OCI-LY7 (cell line): ENCODE measurements at regions not wholly inside any gene's neighbourhood (a gene's known extent, or its start where the extent isn't known, plus 50 kb on each side); places are given as distances from the start of the nearest gene placed in this dataset.

Experiments used
- BruUV-seq: library from RNA; stranded (reverse); fragments of 400-500 nt; replicated peaks from 2 replicates; lab custom pipeline; 2021; lab: Mats Ljungman, UMichigan
- CTCF ChIA-PET: fragments of 300-600 bp; sonication (Branson Sonifier 250); formaldehyde crosslinking; loops from one replicate; lab custom pipeline; 2022; ENCODE audit warnings: antibody characterized with exemption; ENCODE audit not compliant: unreplicated experiment; lab: Charles Lee
- POLR2A ChIA-PET: fragments of 300-600 bp; sonication (Branson Sonifier 250); formaldehyde crosslinking; loops from one replicate; lab custom pipeline; 2022; ENCODE audit warnings: antibody characterized with exemption; lab: Charles Lee
- DNase-seq: peaks from one replicate; pipeline ENCODE4 v3.0.0-alpha.2; 2015; ENCODE audit warnings: low spot score
- H2AFZ ChIP-seq: fragments of 200-600 bp; sonication (generic), shearing (Covaris generic); 2 replicates; pipeline ENCODE4 v1.6.1; 2014; ENCODE audit warnings: mild to moderate bottlenecking, antibody characterized with exemption, low read length, moderate library complexity
- H3K27ac ChIP-seq: fragments of 200-600 bp; sonication (generic); 2 replicates; pipeline ENCODE4 v1.5.1; 2014; ENCODE audit warnings: mixed run types, low read depth, mild to moderate bottlenecking, moderate library complexity, low read length, inconsistent platforms; ENCODE audit not compliant: poor library complexity, severe bottlenecking
- H3K36me3 ChIP-seq: fragments of 200-600 bp; sonication (generic); 2 replicates; pipeline ENCODE4 v1.6.1; 2014; ENCODE audit warnings: mild to moderate bottlenecking, antibody characterized with exemption, low read length, moderate library complexity, mixed read lengths; ENCODE audit not compliant: insufficient read depth
- H3K4me1 ChIP-seq: fragments of 200-600 bp; sonication (generic); 2 replicates; pipeline ENCODE4 v1.5.1; 2014; ENCODE audit warnings: mild to moderate bottlenecking, low read length; ENCODE audit not compliant: insufficient read depth, poor library complexity, severe bottlenecking
- H3K4me2 ChIP-seq: fragments of 200-600 bp; sonication (generic); 2 replicates; pipeline ENCODE4 v1.6.1; 2014; ENCODE audit warnings: mild to moderate bottlenecking, low read length
- H3K4me3 ChIP-seq: fragments of 200-600 bp; sonication (generic); 2 replicates; pipeline ENCODE4 v1.5.1; 2014; ENCODE audit warnings: mild to moderate bottlenecking, low read depth, low read length; ENCODE audit not compliant: poor library complexity, severe bottlenecking
- H3K79me2 ChIP-seq: fragments of 200-600 bp; sonication (generic); 2 replicates; pipeline ENCODE4 v1.6.1; 2016; ENCODE audit warnings: low read depth, mild to moderate bottlenecking, low read length, moderate library complexity, mixed read lengths; ENCODE audit not compliant: insufficient read depth
- H3K9me2 ChIP-seq: fragments of 200-600 bp; sonication (generic); 2 replicates; pipeline ENCODE4 v1.6.1; 2016; ENCODE audit warnings: mild to moderate bottlenecking, low read length, mixed read lengths; ENCODE audit not compliant: insufficient read depth
- H3K9me3 ChIP-seq: fragments of 200-600 bp; sonication (generic); 2 replicates; pipeline ENCODE4 v1.6.1; 2014; ENCODE audit warnings: mild to moderate bottlenecking, mixed run types, low read length, mixed read lengths
- H4K20me1 ChIP-seq: fragments of 200-600 bp; sonication (generic); 2 replicates; pipeline ENCODE4 v1.6.1; 2014; ENCODE audit warnings: mild to moderate bottlenecking, antibody characterized with exemption, low read length, moderate library complexity, mixed read lengths; ENCODE audit not compliant: insufficient read depth
- CTCF ChIP-seq: fragments of 200-600 bp; sonication (generic); conservative IDR thresholded peaks from 2 replicates; pipeline ENCODE4 v1.5.1; 2014; ENCODE audit warnings: mild to moderate bottlenecking, antibody characterized with exemption, low read length, moderate library complexity, mixed read lengths
- EZH2phosphoT487 ChIP-seq: fragments of 200-600 bp; sonication (generic); IDR thresholded peaks from 2 replicates; pipeline ENCODE4 v1.6.1; 2018; ENCODE audit warnings: low read depth, borderline replicate concordance, mild to moderate bottlenecking, mixed run types, antibody characterized with exemption, low read length, moderate library complexity, mixed read lengths
- intact Hi-C: fragments of 100-400 bp; cut with micrococcal nuclease; formaldehyde crosslinking; loops from one replicate; pipeline ENCODE4 v1.10.0; 2022; ENCODE audit not compliant: unreplicated experiment

- no peaks in the 10 kb centered on the region for H3K9me2 ChIP-seq
- intact Hi-C loops, result no loop called here
- BruUV-seq, result no TSS peak
- no peaks in the 10 kb centered on the region for H3K36me3 ChIP-seq
- H3K4me1 ChIP-seq, result no peaks in the 10 kb centered on the region
- H3K27ac ChIP-seq, result no peak overlapping the region
- no peak overlapping the region for H3K4me3 ChIP-seq
- H3K4me2 ChIP-seq, result no peak overlapping the region
- DNase-seq, result no peak
- TF ChIP-seq CTCF, result no peak
- no peak for TF ChIP-seq EZH2phosphoT487
- H2AFZ ChIP-seq, result no peak overlapping the region
- POLR2A ChIA-PET, result no interaction called here
- CTCF ChIA-PET, result no interaction called here
- H3K79me2 ChIP-seq, result no peaks in the 10 kb centered on the region
- H4K20me1 ChIP-seq, result no peaks in the 10 kb centered on the region
- no peaks in the 10 kb centered on the region for H3K9me3 ChIP-seq
Measured at GRCh38 chr6:121853686-121854085, 418.2 kb downstream of the GJA1 start.

GRCh38 chr6:121855521-121855920, 420.1 kb downstream of the GJA1 start:
- BruUV-seq, result no TSS peak
- ChIA-PET CTCF (no interaction called here), POLR2A (no interaction called here)
- intact Hi-C loops, result no loop called here
- Histone ChIP-seq H3K4me3 (no peak overlapping the region), H4K20me1 (no peaks in the 10 kb centered on the region), H3K36me3 (no peaks in the 10 kb centered on the region), H3K4me1 (no peaks in the 10 kb centered on the region), H3K4me2 (no peak overlapping the region), H2AFZ (no peak overlapping the region), H3K79me2 (no peaks in the 10 kb centered on the region), H3K9me3 (no peaks in the 10 kb centered on the region), H3K27ac (no peak overlapping the region), H3K9me2 (no peaks in the 10 kb centered on the region)
- no peak for DNase-seq
- TF ChIP-seq EZH2phosphoT487 (no peak), CTCF (no peak)

- Histone ChIP-seq H3K4me3 (no peak overlapping the region), H3K36me3 (no peaks in the 10 kb centered on the region), H3K4me2 (no peak overlapping the region), H3K27ac (no peak overlapping the region), H3K9me3 (no peaks in the 10 kb centered on the region), H4K20me1 (no peaks in the 10 kb centered on the region), H3K4me1 (no peaks in the 10 kb centered on the region), H3K9me2 (no peaks in the 10 kb centered on the region), H2AFZ (no peak overlapping the region), H3K79me2 (no peaks in the 10 kb centered on the region)
- no peak for DNase-seq
- POLR2A ChIA-PET, result no interaction called here
- intact Hi-C loops, result no loop called here
- TF ChIP-seq EZH2phosphoT487 (no peak), CTCF (no peak)
- no TSS peak for BruUV-seq
- CTCF ChIA-PET, result no interaction called here
Measured at GRCh38 chr6:121856296-121856695, 420.9 kb downstream of the GJA1 start.
